ENCODE measurements at regions not wholly inside any gene's neighbourhood (a gene's known extent, or its start where the extent isn't known, plus 50 kb on each side); places are given as distances from the start of the nearest gene placed in this dataset.

GRCh38 chr18:43481069-43481468 lies 203.8 kb upstream of the SYT4 start:
- TF ChIP-seq CTCF (IDR thresholded peaks at IDR 0.05), result no peak
- no peak for TF ChIP-seq POLR2AphosphoS5 (IDR thresholded peaks at IDR 0.05)
- no peak for TF ChIP-seq EP300 (IDR thresholded peaks at IDR 0.05)
- no peak for TF ChIP-seq POLR2A (IDR thresholded peaks at IDR 0.05; ENCODE audit: low read depth)
